Tibial nerve (tissue), 4 donors: ENCODE measurements at regions not wholly inside any gene's neighbourhood (a gene's known extent, or its start where the extent isn't known, plus 50 kb on each side); places are given as distances from the start of the nearest gene placed in this dataset.

Source experiments
- DNase-seq, 2 donors: peaks; one replicate each; pipeline ENCODE4 v3.0.0-alpha.2; 2019; ENCODE audit warnings: low spot score in 2 of 2
- H3K27ac ChIP-seq, 4 donors: fragments of 200-600 bp; sonication (generic) in 3 of 4; one replicate each; pipeline ENCODE4 v1.5.1; 2017 to 2019; ENCODE audit warnings: mild to moderate bottlenecking in 1 of 4
- H3K27me3 ChIP-seq, 2 donors: fragments of 200-600 bp; sonication (generic) in 1 of 2; one replicate each; pipeline versions ENCODE4 v1.5.1 to v1.6.0; 2017 to 2019
- H3K36me3 ChIP-seq, 3 donors: fragments of 200-600 bp; sonication (generic); one replicate each; pipeline ENCODE4 v1.5.1; 2018 to 2019
- H3K4me1 ChIP-seq, 4 donors: fragments of 200-600 bp; sonication (generic) in 3 of 4; one replicate each; pipeline ENCODE4 v1.5.1; 2017 to 2019
- H3K4me3 ChIP-seq, 4 donors: fragments of 200-600 bp; sonication (generic) in 3 of 4; one replicate each; pipeline ENCODE4 v1.5.1; 2017 to 2019; ENCODE audit warnings: mild to moderate bottlenecking in 1 of 4, moderate library complexity in 1 of 4
- H3K9me3 ChIP-seq, 4 donors: fragments of 200-600 bp; sonication (generic) in 3 of 4; one replicate each; pipeline ENCODE4 v1.5.1; 2017 to 2019
- EP300 ChIP-seq, 2 donors: sonication (generic); formaldehyde crosslinking; IDR thresholded peaks; one replicate each; pipeline ENCODE4 v1.6.1; 2017; ENCODE audit warnings: antibody characterized with exemption in 2 of 2, mild to moderate bottlenecking in 1 of 2
- POLR2A ChIP-seq, 2 donors: fragments of 450-650 bp; IDR thresholded peaks; one replicate each; pipeline ENCODE4 v1.6.1; 2017; ENCODE audit warnings: antibody characterized with exemption in 2 of 2, mild to moderate bottlenecking in 2 of 2, moderate library complexity in 2 of 2
- WGBS, 2 donors: methylation state at CpG; one replicate each; pipeline ENCODE4 v1.1.5; 2018; 5-methylcytosine and 5-hydroxymethylcytosine counted together
- TF ChIP-seq, protein P1 (sequence below), 5 experiments: fragments of 200-600 bp in 3 of 5; fragments of 450-650 bp in 2 of 5; sonication (generic) in 3 of 5; IDR thresholded peaks; one replicate each; pipeline ENCODE4 v1.5.1; 2016 to 2019; ENCODE audit warnings: antibody characterized with exemption in 5 of 5, mild to moderate bottlenecking in 3 of 5, moderate library complexity in 2 of 5

DNA sequence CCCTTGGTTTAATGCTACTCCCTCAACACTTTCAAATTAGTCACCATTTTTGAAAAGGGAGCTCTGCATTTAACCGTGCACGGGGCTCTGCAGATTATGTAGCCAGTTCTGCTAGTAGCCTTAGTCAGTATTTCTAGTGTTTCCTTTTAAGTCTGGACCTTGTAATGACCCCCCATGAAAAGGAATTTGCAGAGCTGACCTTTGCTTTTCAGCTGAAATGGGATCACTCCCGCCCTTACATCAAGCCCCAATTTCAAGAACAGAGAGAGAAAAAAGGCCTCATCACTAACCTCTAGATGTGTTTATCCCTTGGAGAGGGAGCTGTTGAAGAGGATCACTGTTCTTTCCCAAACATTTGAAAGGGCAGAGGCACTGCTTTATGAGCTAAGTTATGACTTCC is 490.7 kb upstream of the BTBD3 start:
- 17 to 27% methylated on average over 3 of the region's 3 CpGs for WGBS, 2 donors
- Histone ChIP-seq H3K4me1 (peaks cover 0 to 5% (median 0%) of the 10 kb centered on the region in 4 donors), H3K4me3 (no peak overlapping the region), H3K9me3 (no peaks in the 10 kb centered on the region), H3K27me3 (no peaks in the 10 kb centered on the region), H3K36me3 (no peaks in the 10 kb centered on the region), H3K27ac (no peak overlapping the region)
- TF ChIP-seq POLR2A (IDR thresholded peaks at IDR 0.05) (no peak), EP300 (IDR thresholded peaks at IDR 0.05) (no peak)
- TF ChIP-seq, protein P1, sequence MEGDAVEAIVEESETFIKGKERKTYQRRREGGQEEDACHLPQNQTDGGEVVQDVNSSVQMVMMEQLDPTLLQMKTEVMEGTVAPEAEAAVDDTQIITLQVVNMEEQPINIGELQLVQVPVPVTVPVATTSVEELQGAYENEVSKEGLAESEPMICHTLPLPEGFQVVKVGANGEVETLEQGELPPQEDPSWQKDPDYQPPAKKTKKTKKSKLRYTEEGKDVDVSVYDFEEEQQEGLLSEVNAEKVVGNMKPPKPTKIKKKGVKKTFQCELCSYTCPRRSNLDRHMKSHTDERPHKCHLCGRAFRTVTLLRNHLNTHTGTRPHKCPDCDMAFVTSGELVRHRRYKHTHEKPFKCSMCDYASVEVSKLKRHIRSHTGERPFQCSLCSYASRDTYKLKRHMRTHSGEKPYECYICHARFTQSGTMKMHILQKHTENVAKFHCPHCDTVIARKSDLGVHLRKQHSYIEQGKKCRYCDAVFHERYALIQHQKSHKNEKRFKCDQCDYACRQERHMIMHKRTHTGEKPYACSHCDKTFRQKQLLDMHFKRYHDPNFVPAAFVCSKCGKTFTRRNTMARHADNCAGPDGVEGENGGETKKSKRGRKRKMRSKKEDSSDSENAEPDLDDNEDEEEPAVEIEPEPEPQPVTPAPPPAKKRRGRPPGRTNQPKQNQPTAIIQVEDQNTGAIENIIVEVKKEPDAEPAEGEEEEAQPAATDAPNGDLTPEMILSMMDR (IDR thresholded peaks at IDR 0.05), result no peak
- no peak for DNase-seq

DNA sequence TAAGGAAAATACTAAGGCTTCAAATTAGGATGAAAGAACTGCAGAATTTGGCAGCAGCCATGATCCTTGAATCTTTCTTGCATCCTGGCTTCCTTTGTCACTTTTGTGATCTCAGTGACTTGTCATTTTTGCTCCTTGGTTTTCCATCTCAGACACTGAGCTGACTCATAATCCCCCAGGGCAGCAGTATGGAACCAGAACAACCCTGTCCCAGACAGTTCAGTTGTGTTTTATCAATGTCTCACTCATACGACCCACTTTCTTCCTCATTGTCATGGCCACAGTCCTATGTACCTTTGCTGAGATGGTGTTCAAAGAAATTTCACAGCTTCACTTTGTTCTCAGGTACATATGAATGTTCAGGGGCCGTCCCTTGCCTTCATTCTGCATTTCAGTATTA is 488.5 kb upstream of the BTBD3 start:
- TF ChIP-seq EP300 (IDR thresholded peaks at IDR 0.05) (no peak), POLR2A (IDR thresholded peaks at IDR 0.05) (no peak)
- TF ChIP-seq, protein P1 (IDR thresholded peaks at IDR 0.05), result no peak

DNA sequence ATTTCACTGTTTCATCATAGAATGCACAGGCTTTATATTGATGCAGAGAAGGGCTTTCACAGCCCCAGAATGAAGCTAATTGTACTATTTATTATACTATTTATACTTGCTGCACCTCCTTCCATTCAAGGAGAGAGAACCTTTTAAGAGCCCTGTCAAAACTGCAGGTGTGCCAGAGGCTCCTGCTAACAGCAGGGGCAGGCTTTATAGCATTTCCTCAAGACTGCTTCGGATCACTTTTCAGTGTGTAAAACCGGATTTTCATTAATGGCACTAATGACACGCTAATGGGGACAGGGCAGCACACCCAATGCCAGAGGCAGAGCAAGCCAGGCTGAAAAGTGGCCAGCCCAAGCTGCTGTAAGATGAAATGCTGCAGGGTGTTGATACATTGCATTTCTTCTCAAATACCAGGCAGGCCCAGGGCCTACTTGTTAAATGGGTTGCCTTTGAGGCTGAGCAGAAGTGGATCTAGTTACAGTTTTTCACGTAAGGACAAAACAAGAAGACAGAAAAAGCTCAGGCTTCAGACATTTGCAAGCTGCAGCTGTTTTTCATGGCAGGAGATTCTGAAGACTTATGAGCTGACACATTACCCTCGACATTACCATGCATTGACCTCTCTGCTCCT is 487.7 kb upstream of the BTBD3 start:
- no peaks in the 10 kb centered on the region for H3K27me3 ChIP-seq
- TF ChIP-seq, protein P1 (IDR thresholded peaks at IDR 0.05), result no peak
- TF ChIP-seq EP300 (IDR thresholded peaks at IDR 0.05) (no peak), POLR2A (IDR thresholded peaks at IDR 0.05) (no peak)

More for the DNA sequence above, 488.5 kb upstream of the BTBD3 start:
- H3K4me1 ChIP-seq, result peaks cover 0 to 5% (median 0%) of the 10 kb centered on the region in 4 donors
- no peaks in the 10 kb centered on the region for H3K9me3 ChIP-seq
- 78% methylated on average over 2 of the region's 2 CpGs for WGBS, 2 donors
- H3K36me3 ChIP-seq, result no peaks in the 10 kb centered on the region
- H3K27ac ChIP-seq, result no peak overlapping the region
- H3K27me3 ChIP-seq, result no peaks in the 10 kb centered on the region
- DNase-seq, result no peak
- H3K4me3 ChIP-seq, result no peak overlapping the region

DNA sequence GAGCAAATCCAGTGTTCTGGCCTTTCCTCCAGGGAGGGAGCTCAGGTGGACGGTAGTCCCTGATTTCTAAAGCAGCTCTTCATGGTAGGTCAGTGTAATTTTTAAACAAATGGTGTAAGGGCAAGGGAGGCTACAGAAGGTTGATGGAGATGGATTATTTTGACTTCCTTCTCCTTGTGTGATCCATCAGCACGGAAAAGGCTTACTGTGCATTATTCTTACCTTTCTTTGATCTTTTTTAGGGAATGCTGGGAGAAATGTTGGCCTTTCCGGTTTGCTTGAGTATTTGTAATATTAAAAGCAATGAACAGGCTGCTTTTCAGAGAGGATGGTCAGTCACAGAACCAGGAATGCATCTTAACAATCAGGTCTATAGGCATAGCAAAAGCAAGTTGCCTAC is 487.0 kb upstream of the BTBD3 start:
- WGBS, 2 donors, result 88 to 89% methylated on average over 3 of the region's 3 CpGs
- DNase-seq, result no peak
- TF ChIP-seq EP300 (IDR thresholded peaks at IDR 0.05) (no peak), POLR2A (IDR thresholded peaks at IDR 0.05) (no peak)
- TF ChIP-seq, protein P1 (IDR thresholded peaks at IDR 0.05), result no peak

More for the DNA sequence above, 487.7 kb upstream of the BTBD3 start:
- no peaks in the 10 kb centered on the region for H3K36me3 ChIP-seq
- H3K4me1 ChIP-seq, result peaks cover 0 to 5% (median 0%) of the 10 kb centered on the region in 4 donors
- H3K4me3 ChIP-seq, result no peak overlapping the region
- no peaks in the 10 kb centered on the region for H3K9me3 ChIP-seq
- H3K27ac ChIP-seq, result no peak overlapping the region
- 57 to 73% methylated on average over 5 of the region's 5 CpGs for WGBS, 2 donors
- no peak for DNase-seq

DNA sequence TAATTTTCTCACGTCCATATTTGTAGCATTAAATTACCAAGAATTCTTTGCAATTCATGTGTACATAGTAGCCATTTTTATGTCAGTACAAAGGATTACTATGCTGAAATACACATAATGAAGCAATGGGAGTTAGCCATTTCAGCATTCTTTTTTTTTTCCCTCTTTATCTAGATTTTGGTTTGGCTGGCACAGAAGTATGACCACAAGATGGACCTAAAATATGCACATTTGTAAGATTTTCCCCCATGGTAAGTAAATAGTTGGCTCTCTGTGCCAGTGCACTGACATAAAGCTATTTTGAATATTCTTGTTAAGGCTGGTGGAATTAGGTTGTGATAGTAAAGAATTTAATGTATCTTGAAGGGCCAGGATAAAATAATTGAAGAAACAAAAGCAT is 486.1 kb upstream of the BTBD3 start:
- peaks cover 0 to 5% (median 0%) of the 10 kb centered on the region in 4 donors for H3K4me1 ChIP-seq
- WGBS, 2 donors, result 52 to 58% methylated on average over 1 of the region's 1 CpG
- H3K36me3 ChIP-seq, result no peaks in the 10 kb centered on the region
- no peak overlapping the region for H3K27ac ChIP-seq
- no peaks in the 10 kb centered on the region for H3K27me3 ChIP-seq
- H3K4me3 ChIP-seq, result no peak overlapping the region
- no peak for DNase-seq
- TF ChIP-seq, protein P1 (IDR thresholded peaks at IDR 0.05), result no peak
- TF ChIP-seq POLR2A (IDR thresholded peaks at IDR 0.05), result no peak
- TF ChIP-seq EP300 (IDR thresholded peaks at IDR 0.05), result no peak
- H3K9me3 ChIP-seq, result peaks cover 0 to 9% (median 0%) of the 10 kb centered on the region in 4 donors

More for the DNA sequence above, 487.0 kb upstream of the BTBD3 start:
- no peaks in the 10 kb centered on the region for H3K27me3 ChIP-seq
- H3K36me3 ChIP-seq, result no peaks in the 10 kb centered on the region
- no peak overlapping the region for H3K27ac ChIP-seq
- H3K4me1 ChIP-seq, result peaks cover 0 to 5% (median 0%) of the 10 kb centered on the region in 4 donors
- peaks cover 0 to 2% (median 0%) of the 10 kb centered on the region in 4 donors for H3K9me3 ChIP-seq
- H3K4me3 ChIP-seq, result no peak overlapping the region
